Aorta (tissue), 5 donors: ENCODE measurements at regions not wholly inside any gene's neighbourhood (a gene's known extent, or its start where the extent isn't known, plus 50 kb on each side); places are given as distances from the start of the nearest gene placed in this dataset.

Experiments used
- ATAC-seq: fragments of 200-7000 bp; cut with Tn5 transposase; one replicate; pipeline ENCODE4 v1.9.1; 2022; ENCODE audit warnings: moderate library complexity; ENCODE audit not compliant: low FRiP score
- DNase-seq, 2 donors: peaks; one replicate each; pipeline ENCODE4 v3.0.0-alpha.2; 2020
- H3K27ac ChIP-seq, 2 donors: one replicate each; pipeline ENCODE4 v1.5.1; 2013; ENCODE audit warnings: low read length in 2 of 2, mild to moderate bottlenecking in 2 of 2, moderate library complexity in 2 of 2, control low read depth in 1 of 2, inconsistent platforms in 1 of 2, low read depth in 1 of 2
- H3K27me3 ChIP-seq, 2 donors: one replicate each; pipeline ENCODE4 v1.6.1; 2013; ENCODE audit warnings: control low read depth in 1 of 2, low read length in 1 of 2, mild to moderate bottlenecking in 1 of 2, moderate library complexity in 1 of 2; ENCODE audit not compliant: insufficient read depth in 2 of 2, control insufficient read depth in 1 of 2
- H3K36me3 ChIP-seq, 2 donors: one replicate each; pipeline ENCODE4 v1.6.1; 2013; ENCODE audit warnings: control low read depth in 1 of 2, low read length in 1 of 2, mild to moderate bottlenecking in 1 of 2; ENCODE audit not compliant: insufficient read depth in 2 of 2, control insufficient read depth in 1 of 2
- H3K4me1 ChIP-seq, 2 donors: one replicate each; pipeline ENCODE4 v1.6.1; 2013; ENCODE audit warnings: low read length in 2 of 2, control low read depth in 1 of 2, mild to moderate bottlenecking in 1 of 2, moderate library complexity in 1 of 2; ENCODE audit not compliant: insufficient read depth in 2 of 2, control insufficient read depth in 1 of 2
- H3K4me3 ChIP-seq, 2 donors: one replicate each; pipeline ENCODE4 v1.5.1; 2013; ENCODE audit warnings: low read length in 2 of 2, control low read depth in 1 of 2, mild to moderate bottlenecking in 1 of 2
- H3K9me3 ChIP-seq: one replicate; pipeline ENCODE4 v1.6.1; 2013; ENCODE audit warnings: mild to moderate bottlenecking, low read length; ENCODE audit not compliant: control insufficient read depth
- WGBS, 2 donors: extraction: QIAGEN DNeasy Blood & Tissue Kit; methylation state at CpG; one replicate each; pipeline ENCODE4 v1.1.7; 2013; 5-methylcytosine and 5-hydroxymethylcytosine counted together
- intact Hi-C, 2 donors: fragments of 100-400 bp; cut with DNase I; formaldehyde crosslinking; loops; one replicate each; pipeline versions ENCODE4 v1.14.2 to v1.15.0; 2022
- donor health status: healthy with polysubstance abuse.
- donor health status: Bipolar disorder and iron deficiency.
- donor health status: DM: no; HTN: no; CAD: no.
- donor health status: DM: no; HTN: no; CAD: no.
- donor health status: DM: yes; HTN: yes; CAD: no.

DNA sequence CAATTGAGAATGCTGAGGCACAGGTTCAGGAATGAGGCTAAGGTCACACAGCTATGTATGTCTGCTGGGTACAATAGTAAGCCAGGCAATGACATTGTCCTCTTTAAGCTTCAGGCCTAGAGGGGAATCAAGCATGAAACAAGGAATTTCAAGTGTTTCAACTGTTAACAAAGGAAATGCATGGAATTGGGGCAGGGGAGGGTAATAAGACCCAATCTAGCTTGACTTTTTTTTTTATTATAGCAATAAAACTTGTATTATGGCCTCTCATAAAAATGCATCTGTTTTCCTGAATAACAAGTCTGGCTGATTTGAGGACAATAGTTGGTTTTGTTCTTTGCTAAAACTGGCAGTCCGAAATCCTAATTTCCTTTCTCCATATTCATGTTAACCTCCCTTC lies 336.7 kb downstream of the CBLN4 start:
- intact Hi-C loops, result no loop called here
- H3K27me3 ChIP-seq, result no peaks in the 10 kb centered on the region
- DNase-seq (no peak), ATAC-seq (no peak)
- no peak overlapping the region for H3K27ac ChIP-seq
- no peak overlapping the region for H3K4me3 ChIP-seq
- no peaks in the 10 kb centered on the region for H3K4me1 ChIP-seq
- H3K36me3 ChIP-seq, result no peaks in the 10 kb centered on the region
- H3K9me3 ChIP-seq, result no peaks in the 10 kb centered on the region
- WGBS, 2 donors, result 90 to 94% methylated on average over 1 of the region's 1 CpG

DNA sequence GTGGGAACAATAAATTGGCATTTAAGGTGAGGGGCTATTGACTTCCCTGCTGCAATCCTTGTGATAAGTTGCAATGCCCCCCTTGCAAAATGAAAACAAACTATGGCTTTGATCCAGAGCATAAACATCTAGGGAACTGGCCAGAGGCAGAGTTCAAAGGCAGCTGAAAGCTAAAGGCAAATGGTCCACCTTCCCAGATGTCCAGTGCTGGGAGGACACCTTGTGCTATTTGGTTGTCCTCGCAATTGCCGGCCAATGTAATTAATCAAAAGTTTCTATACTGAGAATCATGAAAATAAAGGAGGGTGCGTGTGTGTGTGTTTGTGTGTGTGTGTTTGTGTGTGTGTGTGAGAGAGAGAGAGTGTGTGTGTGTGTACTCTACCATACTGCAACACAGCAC lies 337.4 kb downstream of the CBLN4 start:
- no peaks in the 10 kb centered on the region for H3K9me3 ChIP-seq
- DNase-seq (no peak), ATAC-seq (no peak)
- no peaks in the 10 kb centered on the region for H3K27me3 ChIP-seq
- H3K36me3 ChIP-seq, result no peaks in the 10 kb centered on the region
- no peak overlapping the region for H3K27ac ChIP-seq
- H3K4me3 ChIP-seq, result no peak overlapping the region
- 64 to 65% methylated on average over 3 of the region's 3 CpGs for WGBS, 2 donors
- H3K4me1 ChIP-seq, result no peaks in the 10 kb centered on the region
- intact Hi-C loops, result no loop called here

DNA sequence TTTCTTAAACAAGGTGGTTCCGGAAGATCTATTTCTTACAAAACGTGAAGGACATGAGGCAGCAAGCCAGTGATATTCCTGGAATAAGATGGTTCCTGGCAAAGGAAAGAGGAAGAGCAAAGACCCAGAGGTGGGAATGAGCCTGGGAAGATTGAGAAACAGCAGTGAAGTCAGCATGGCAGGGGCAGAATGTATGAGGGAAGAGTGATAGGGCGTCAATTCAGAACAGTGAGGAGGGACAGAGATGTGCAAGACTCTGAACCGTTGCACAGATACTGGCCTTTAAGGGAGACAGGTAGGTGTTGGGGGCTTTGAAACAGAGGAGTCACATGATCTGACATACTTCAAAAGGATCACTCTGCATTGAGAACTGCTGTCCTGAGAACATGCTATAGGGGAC lies 338.3 kb downstream of the CBLN4 start:
- 76 to 83% methylated on average over 4 of the region's 4 CpGs for WGBS, 2 donors
- Histone ChIP-seq H3K4me1 (no peaks in the 10 kb centered on the region), H3K9me3 (no peaks in the 10 kb centered on the region), H3K4me3 (no peak overlapping the region), H3K36me3 (no peaks in the 10 kb centered on the region), H3K27ac (no peak overlapping the region), H3K27me3 (no peaks in the 10 kb centered on the region)
- ATAC-seq, result no peak
- DNase-seq, result no peak
- intact Hi-C loops, result no loop called here

DNA sequence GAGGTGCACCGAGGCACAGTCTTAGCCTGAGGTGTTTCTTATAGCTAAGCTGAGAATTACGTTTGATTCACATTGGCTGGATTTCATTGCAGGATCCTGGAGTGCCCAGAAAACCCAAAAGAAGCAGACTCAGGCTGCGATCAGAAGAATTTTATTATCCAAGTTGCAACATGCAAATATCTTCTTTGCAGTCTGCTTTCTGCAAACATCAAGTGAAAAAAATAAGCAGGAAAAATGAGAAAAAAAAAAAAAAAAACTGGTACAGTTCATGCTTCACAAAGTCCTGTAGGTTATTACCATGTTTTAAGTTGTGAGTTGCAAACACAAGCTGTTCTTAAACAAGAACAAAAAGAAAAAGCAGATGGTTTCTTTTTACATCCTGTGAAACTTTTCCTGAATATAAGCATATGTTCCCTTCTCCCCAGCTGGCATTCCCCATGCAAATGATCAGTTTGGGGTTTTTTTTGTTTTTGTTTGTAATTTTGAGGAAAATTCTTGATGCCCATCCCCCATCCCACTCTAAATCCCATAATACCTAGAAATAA lies 349.0 kb downstream of the CBLN4 start:
- ATAC-seq (no peak), DNase-seq (no peak)
- Histone ChIP-seq H3K36me3 (no peaks in the 10 kb centered on the region), H3K27me3 (no peaks in the 10 kb centered on the region), H3K9me3 (peaks cover 3% of the 10 kb centered on the region), H3K4me3 (no peak overlapping the region), H3K4me1 (no peaks in the 10 kb centered on the region), H3K27ac (no peak overlapping the region)
- 59 to 62% methylated on average over 3 of the region's 3 CpGs for WGBS, 2 donors
- intact Hi-C loops, result no loop called here

DNA sequence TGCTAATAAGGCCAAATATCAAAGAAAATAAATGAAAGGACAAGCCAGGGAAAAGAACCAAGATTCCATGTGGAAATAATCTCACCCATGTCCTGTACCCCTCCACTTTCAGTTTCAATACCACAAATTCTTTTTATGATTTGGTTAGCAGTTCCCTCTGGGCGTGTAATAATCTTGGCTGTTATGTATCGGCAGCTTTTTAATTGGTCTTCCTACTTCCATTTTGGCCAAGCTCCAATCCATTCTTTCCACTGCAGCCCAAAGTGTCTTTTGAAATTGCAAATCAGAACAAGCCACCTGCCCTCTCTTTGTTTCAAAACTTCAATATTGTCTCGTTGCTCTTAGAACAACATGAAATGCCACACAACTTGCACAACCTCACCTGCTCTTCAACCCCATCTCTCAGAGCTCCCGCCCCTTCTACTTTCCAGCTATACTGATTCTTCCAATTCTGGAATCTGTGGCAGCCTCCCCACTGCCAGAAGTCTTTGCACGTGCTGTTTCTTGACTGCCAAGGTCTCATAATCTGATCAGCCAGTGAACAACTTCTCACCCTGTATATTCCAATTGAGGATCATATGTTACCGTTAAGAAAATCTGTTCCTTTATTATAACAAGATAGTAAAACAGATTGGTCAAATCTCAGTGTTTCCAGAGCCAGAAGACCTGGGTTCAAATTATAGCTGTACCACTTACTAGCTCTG lies 354.5 kb downstream of the CBLN4 start:
- Histone ChIP-seq H3K4me1 (no peaks in the 10 kb centered on the region), H3K4me3 (no peak overlapping the region), H3K36me3 (no peaks in the 10 kb centered on the region), H3K27me3 (no peaks in the 10 kb centered on the region), H3K27ac (no peak overlapping the region), H3K9me3 (no peaks in the 10 kb centered on the region)
- DNase-seq (no peak), ATAC-seq (no peak)
- intact Hi-C loops, result no loop called here
- WGBS, 2 donors, result 76 to 77% methylated on average over 6 of the region's 6 CpGs

DNA sequence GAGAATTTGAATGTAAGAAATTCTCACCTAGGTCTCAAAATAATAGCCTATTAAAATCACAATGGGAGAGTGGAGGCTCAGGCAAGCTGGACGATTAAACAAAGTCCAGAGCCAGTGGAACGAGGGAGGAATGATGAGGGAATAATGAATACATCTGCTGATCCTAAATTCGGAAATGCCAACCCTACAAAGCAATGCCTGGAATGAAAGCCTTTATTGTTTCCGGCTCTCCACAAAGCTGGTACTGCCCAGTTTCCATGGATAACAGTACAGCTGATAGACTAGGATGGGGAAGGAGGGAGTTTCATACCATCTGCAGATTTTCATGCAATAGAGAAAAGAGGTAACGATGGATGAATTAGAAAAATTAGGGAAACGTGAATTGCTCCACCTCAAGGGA lies 356.1 kb downstream of the CBLN4 start:
- WGBS, 2 donors, result 40 to 42% methylated on average over 6 of the region's 6 CpGs
- ATAC-seq (no peak), DNase-seq (no peak)
- H3K36me3 ChIP-seq, result no peaks in the 10 kb centered on the region
- no peak overlapping the region for H3K4me3 ChIP-seq
- intact Hi-C loops, result no loop called here
- H3K4me1 ChIP-seq, result no peaks in the 10 kb centered on the region
- H3K9me3 ChIP-seq, result no peaks in the 10 kb centered on the region
- no peak overlapping the region for H3K27ac ChIP-seq
- H3K27me3 ChIP-seq, result no peaks in the 10 kb centered on the region

DNA sequence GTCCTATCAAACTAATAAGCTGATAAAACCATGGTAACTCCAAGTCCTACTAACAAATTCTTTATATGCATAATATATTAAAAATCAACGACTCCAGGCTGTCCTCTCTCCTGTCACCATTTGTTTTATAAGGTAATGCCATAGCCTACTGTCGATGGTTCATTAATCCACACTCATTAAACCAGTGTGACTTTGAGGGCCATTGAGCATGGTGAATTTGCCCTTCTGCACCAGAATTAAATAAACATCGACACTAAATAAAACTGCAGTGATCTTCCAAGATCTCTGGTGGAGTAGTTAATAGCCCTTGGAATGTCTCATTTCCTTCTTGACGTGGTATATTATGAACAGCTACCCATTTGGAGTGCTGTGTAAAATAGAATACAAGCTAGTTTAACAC lies 358.5 kb downstream of the CBLN4 start:
- WGBS, 2 donors, result 83 to 84% methylated on average over 4 of the region's 4 CpGs
- no peaks in the 10 kb centered on the region for H3K9me3 ChIP-seq
- H3K36me3 ChIP-seq, result no peaks in the 10 kb centered on the region
- no peak overlapping the region for H3K27ac ChIP-seq
- intact Hi-C loops, result no loop called here
- no peaks in the 10 kb centered on the region for H3K4me1 ChIP-seq
- H3K27me3 ChIP-seq, result no peaks in the 10 kb centered on the region
- H3K4me3 ChIP-seq, result no peak overlapping the region
- no peak for ATAC-seq
- no peak for DNase-seq

DNA sequence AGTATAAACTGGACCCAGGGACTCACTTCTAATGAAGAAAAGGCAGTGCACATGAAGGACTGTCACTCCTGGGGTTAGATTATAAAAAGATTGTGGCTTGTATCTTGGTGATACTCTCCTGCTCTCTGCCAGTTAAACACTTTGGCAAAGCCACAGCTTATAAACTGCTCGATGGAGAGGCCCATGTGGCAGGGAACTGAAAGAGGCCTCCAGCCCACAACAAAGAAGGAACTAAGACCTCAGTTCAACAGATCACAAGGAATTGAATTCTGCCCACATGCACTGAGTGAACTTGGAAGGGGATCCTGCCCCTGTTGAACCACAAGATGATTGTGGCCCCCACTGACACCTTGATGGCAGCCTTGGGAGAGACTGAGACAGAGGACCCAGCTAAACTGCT lies 363.8 kb downstream of the CBLN4 start:
- 65% methylated on average over 1 of the region's 1 CpG for WGBS, 2 donors
- Histone ChIP-seq H3K4me1 (no peaks in the 10 kb centered on the region), H3K27ac (no peak overlapping the region), H3K4me3 (no peak overlapping the region), H3K9me3 (peaks cover 1% of the 10 kb centered on the region), H3K36me3 (no peaks in the 10 kb centered on the region), H3K27me3 (no peaks in the 10 kb centered on the region)
- DNase-seq, result no peak
- intact Hi-C loops, result no loop called here
- ATAC-seq, result no peak

DNA sequence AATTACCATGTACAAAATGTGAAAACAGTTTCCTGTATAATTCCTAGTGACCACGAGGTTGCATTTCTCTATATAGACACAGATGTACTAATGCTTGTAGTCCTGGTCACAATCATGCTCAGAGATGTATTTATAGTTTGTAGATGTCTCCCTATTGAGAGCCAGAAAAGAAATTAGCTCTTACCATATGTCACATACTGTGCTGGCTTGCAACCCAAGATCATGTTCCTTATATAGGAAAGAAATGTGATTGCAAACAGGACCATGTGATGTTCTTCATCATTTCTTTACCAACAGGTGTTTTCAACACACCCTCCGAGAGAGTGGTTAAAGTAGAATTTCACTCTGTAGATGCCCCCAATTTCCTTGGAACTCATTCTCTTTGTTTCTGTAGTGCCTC lies 369.4 kb downstream of the CBLN4 start:
- WGBS, 2 donors, result 82 to 84% methylated on average over 2 of the region's 2 CpGs
- Histone ChIP-seq H3K4me3 (no peak overlapping the region), H3K36me3 (no peaks in the 10 kb centered on the region), H3K4me1 (no peaks in the 10 kb centered on the region), H3K27ac (no peak overlapping the region), H3K27me3 (no peaks in the 10 kb centered on the region), H3K9me3 (peaks cover 1% of the 10 kb centered on the region)
- intact Hi-C loops, result no loop called here
- ATAC-seq (no peak), DNase-seq (no peak)
